ENCODE measurements at regions not wholly inside any gene's neighbourhood (a gene's known extent, or its start where the extent isn't known, plus 50 kb on each side); places are given as distances from the start of the nearest gene placed in this dataset.
"Not testable (repeated sequence)": the region's sequence is repeated elsewhere in the genome, so short reads cannot be mapped to it uniquely, and the experiment has no call there.

DNA sequence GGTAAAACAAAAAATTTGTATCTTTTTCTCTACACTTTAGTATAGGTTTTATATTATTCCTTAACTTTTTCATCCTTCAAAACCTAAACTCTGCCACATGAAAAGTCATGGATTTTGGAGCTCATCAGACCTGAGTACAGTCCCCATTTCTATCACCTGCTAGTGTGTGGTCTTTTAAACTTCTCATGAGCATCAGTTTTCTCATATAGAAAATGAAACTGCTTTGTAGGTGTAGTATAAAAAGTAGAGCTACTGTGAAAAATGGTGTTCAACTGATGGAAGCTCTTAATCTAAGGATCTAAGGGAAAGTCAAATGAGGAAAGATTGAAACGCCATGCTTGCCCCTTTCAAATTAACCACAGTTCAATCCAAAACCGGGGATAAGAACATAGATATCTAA, 686.5 kb downstream of the MECOM start:
- no peak for DNase-seq (ENCODE audit: low spot score)

GRCh38 chr3:168975576-168975975, 687.9 kb downstream of the MECOM start:
- DNase-seq (ENCODE audit: low spot score), result no peak

- DNase-seq (ENCODE audit: low spot score), result no peak
Measured at GRCh38 chr3:168974617-168975403, 688.7 kb downstream of the MECOM start.

- DNase-seq (ENCODE audit: low spot score), result no peak
Measured at GRCh38 chr3:168973897-168974296, 689.6 kb downstream of the MECOM start.

GRCh38 chr3:168973206-168973605, 690.3 kb downstream of the MECOM start:
- DNase-seq (ENCODE audit: low spot score), result no peak

GRCh38 chr3:168968609-168969008, 694.9 kb downstream of the MECOM start:
- DNase-seq (ENCODE audit: low spot score), result no peak

GRCh38 chr3:168964736-168965135, 698.8 kb downstream of the MECOM start:
- DNase-seq (ENCODE audit: low spot score), result no peak

GRCh38 chr3:168961271-168961670, 702.2 kb downstream of the MECOM start:
- DNase-seq (ENCODE audit: low spot score), result no peak

DNA sequence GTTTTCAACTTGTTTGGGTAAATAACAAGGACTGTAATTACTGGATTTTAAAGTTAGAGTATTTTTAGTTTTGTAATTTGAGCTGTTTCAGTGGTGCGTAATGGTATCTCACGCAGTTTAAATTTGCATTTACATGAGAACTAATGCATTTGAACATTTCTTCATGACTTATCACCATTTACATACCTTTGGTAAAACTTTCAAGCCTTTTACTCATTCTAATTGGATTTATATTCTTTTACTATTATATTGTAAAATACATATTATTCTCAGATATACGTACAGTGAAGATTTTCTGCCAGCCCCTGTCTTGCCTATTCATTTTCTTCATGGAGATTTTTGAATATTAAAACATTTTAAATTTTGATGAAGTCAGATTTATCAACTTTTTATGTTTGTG, 703.8 kb downstream of the MECOM start:
- no peak for DNase-seq (ENCODE audit: low spot score)

DNA sequence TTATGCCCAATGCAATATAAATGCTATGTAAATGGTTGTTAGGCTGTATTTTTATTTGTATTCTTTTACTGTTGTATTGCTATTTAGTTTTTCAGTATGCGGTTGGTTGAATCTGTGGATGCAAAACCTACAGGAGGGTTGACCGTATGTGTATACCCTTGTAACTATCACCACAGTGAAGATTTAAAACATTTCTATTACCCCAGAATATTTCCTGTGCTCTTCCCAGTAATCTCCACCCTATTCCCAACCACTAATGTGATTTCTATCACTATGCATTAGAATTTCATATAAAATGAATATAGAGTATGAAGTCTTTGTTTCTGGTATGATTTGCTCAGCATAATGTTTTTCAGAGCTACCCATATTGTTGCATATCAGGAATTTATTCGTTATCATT, 705.0 kb downstream of the MECOM start:
- no peak for DNase-seq (ENCODE audit: low spot score)

DNA sequence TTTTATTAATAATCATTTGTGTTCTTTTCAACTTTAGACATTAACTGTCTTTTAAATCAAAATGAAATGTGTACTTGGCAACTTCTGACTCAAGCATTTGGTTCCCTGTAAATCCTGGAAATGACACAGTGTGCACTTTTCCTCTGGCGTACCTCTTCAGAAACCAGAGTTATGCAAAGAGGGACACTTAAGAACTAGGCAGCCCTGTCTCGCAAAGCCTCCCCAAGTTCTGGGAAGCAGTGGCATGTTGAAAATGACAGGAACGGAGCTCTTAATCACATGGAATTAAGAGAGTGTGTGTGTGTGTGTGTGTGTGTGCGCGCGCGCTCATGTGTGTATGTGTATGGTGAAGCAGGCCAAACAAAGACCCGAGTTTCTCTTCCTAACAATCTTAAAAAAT, 707.4 kb downstream of the MECOM start:
- no peak for DNase-seq (ENCODE audit: low spot score)

- DNase-seq (ENCODE audit: low spot score), result no peak
Measured at GRCh38 chr3:168952551-168952950, 711.0 kb downstream of the MECOM start.

DNA sequence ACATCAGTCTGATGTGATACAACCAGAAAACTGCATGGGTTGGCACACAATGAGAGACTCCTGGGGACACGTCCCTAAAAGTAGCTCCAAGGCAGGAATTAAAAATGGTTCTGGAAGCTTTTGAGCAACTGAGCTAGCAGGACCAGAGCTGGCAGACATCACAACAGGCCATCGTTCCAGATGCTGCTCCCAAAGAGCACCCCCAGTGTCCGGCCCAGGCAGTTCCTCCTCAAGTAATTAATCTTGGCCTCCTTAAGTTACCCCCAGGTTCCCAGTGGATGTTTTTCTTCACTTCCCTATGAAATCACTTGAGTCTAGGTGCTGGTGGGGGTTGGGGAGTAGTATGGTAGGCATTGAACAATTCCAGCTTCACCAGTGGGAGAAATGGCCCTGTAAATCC, 711.6 kb downstream of the MECOM start:
- DNase-seq (ENCODE audit: low spot score), result no peak

GRCh38 chr3:168951368-168951767, 712.1 kb downstream of the MECOM start:
- DNase-seq (ENCODE audit: low spot score), result no peak

GRCh38 chr3:168950622-168951021, 712.9 kb downstream of the MECOM start:
- DNase-seq (ENCODE audit: low spot score), result no peak

GRCh38 chr3:168939651-168940238, 723.8 kb downstream of the MECOM start:
- no peak for DNase-seq (ENCODE audit: low spot score)

- no peak for DNase-seq (ENCODE audit: low spot score)
Measured at GRCh38 chr3:168933614-168934013, 729.9 kb downstream of the MECOM start.

GRCh38 chr3:168929997-168930396, 733.5 kb downstream of the MECOM start:
- not testable (repeated sequence) for DNase-seq (ENCODE audit: low spot score)

DNA sequence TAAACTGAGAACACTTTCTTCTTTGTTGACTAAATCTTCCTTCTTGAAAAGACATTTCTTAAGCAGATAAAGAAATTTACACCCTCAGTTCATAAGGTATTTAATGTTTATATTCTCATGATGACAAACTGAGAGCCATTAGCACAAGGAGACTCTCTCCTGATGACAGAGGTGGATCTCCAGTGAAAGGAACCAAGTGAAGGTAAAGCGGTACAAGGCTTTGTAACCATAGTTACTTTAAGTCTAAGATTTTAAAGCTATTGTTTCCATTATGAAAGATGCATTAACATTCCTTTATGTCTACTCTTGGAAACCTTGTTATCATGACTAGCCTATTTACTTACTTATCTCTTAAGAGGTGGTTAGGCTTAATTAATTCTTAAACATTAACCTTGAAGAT, 737.1 kb downstream of the MECOM start:
- no peak for DNase-seq (ENCODE audit: low spot score)

DNA sequence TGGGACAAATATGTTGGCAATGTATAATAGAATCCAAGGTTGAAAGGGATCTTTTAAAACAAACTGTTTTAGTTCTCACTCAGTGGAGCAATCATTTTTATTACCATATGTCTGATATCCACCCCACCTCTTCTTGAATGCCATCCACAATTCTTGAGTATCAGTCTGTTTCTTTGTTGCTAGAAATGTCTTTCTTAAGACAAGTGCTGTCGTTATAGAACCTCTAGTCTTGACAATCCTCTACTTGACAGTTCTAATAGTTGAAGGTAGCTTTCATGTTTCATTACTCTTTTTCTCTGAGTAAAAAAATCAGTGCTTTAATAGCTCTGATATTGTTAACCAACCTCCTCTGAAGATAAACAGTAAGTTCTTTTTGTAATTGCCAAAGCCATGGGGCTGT, 737.9 kb downstream of the MECOM start:
- DNase-seq (ENCODE audit: low spot score), result no peak

DNA sequence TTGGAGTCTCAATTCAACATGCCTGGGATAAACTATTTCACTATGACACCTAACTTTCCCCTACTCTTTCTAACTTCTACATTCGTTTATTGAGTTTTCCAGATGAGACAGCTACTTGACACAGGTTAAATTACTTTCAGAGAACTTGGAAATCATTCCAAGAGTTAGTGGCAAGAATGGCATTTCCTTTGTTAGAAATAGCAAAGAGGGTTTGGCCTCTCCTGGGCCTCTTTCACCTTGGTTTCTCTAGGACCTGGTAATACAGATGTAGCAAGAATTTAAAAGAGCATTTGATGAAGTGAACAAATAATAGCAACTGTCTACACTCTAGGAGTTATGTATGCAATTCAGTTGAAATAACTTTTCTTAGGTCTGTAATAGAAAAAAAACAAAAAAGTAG, 748.9 kb downstream of the MECOM start:
- no peak for DNase-seq (ENCODE audit: low spot score)

DNA sequence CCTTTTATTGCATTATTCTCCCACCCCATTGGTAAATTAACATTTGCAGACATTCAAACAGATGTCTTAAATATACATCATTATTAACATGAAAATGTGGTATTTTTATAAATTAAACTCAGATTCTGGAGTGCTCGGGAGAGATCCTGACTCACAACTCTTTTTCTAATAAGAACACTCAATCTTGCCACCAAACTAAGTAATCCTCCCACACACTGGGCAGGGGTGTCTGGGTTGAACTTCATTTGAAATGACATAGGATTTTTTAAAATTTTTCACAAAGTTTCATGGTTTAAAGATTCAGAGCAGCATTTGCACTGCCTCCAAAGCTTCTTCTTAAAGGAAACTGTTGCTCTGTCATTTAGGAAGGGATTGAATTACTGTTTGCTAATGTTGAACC, 754.3 kb downstream of the MECOM start:
- DNase-seq (ENCODE audit: low spot score), result no peak

DNA sequence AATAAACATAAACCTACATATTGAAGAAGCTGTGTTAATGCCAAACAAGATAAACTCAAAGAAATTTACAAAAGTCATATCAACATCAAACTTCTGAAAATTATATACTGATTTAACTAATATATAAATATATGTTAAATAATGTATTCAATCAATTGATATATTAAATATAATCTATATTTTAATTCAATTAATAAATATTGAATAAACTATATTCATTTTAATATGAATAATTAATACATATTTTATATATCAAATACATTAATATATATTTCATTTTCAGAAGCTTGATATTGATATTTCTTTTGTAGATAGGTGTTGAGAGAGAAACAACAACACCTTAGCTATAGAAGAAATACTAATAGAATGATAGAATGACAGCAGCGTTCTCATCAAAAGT, 768.1 kb downstream of the MECOM start:
- no peak for DNase-seq (ENCODE audit: low spot score)

DNA sequence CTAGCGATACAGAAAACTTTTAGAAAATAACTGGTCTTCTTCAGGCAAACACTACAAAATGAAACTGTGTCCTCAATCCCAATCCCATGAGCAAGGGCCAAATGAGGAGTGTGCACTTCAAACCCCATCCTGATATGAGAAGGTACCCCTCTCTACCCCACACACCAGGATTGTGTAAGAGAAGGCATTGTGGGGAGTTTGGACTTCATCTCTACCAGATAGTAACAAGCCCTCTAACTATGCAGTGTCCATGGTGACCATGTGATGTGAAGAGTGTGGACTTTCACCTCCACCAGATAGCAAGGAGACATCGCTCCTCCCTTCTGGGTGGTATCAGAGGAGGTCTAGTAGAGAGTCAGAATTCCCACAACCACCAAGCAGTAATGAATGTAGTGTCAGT, 769.3 kb downstream of the MECOM start:
- no peak for DNase-seq (ENCODE audit: low spot score)
